ENCODE measurements at regions not wholly inside any gene's neighbourhood (a gene's known extent, or its start where the extent isn't known, plus 50 kb on each side); places are given as distances from the start of the nearest gene placed in this dataset.

DNA sequence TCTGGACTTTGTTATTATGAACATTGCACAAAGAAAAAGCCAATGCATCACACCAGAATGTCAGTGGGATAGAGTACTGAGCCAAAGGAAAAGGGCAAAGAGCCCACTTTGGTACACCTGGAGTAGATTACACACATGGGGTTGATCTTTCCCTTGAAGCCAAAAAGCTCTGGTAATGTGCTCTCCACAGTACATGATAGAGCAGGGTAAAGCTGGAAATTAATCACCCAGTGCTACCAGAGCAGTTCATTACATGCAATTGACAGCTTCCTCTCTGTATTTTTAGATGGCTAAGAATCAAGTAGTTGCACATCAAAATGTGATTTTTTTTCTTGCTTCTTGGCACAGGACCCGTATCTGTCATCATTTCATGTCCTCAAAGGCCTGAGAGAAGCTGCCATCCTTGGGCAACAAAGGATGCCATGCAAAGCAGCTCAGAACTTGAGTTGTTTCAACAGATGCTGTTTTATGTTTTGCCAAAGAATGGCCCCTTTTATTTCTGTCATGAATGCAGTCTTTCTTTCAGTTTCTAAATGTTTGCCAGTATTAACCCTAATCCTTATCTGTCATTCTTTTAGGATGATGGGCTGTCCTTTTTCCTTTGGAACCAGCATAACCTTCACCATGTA is 88.1 kb downstream of the HDGFL1 start:
- TF ChIP-seq, protein P1, sequence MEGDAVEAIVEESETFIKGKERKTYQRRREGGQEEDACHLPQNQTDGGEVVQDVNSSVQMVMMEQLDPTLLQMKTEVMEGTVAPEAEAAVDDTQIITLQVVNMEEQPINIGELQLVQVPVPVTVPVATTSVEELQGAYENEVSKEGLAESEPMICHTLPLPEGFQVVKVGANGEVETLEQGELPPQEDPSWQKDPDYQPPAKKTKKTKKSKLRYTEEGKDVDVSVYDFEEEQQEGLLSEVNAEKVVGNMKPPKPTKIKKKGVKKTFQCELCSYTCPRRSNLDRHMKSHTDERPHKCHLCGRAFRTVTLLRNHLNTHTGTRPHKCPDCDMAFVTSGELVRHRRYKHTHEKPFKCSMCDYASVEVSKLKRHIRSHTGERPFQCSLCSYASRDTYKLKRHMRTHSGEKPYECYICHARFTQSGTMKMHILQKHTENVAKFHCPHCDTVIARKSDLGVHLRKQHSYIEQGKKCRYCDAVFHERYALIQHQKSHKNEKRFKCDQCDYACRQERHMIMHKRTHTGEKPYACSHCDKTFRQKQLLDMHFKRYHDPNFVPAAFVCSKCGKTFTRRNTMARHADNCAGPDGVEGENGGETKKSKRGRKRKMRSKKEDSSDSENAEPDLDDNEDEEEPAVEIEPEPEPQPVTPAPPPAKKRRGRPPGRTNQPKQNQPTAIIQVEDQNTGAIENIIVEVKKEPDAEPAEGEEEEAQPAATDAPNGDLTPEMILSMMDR (IDR thresholded peaks at IDR 0.05) = no peak
- no peak for TF ChIP-seq POLR2A (IDR thresholded peaks at IDR 0.05)

Measured in thyroid gland (tissue), 4 donors.